ENCODE measurements at regions not wholly inside any gene's neighbourhood (a gene's known extent, or its start where the extent isn't known, plus 50 kb on each side); places are given as distances from the start of the nearest gene placed in this dataset.

GRCh38 chr4:112896609-112897190 lies 152.8 kb upstream of the ANK2 start:
- no peak for DNase-seq

- DNase-seq, result no peak
Observed at GRCh38 chr4:112897543-112897942, 151.9 kb upstream of the ANK2 start.

GRCh38 chr4:112898357-112899141 lies 150.9 kb upstream of the ANK2 start:
- DNase-seq, result no peak

- no peak for DNase-seq
Observed at GRCh38 chr4:112900416-112900815, 149.0 kb upstream of the ANK2 start.

GRCh38 chr4:112901962-112902411 lies 147.5 kb upstream of the ANK2 start:
- DNase-seq, result no peak

GRCh38 chr4:112905728-112906127 lies 143.7 kb upstream of the ANK2 start:
- no peak for DNase-seq

- DNase-seq, result no peak
Observed at GRCh38 chr4:112908511-112908910, 140.9 kb upstream of the ANK2 start.

GRCh38 chr4:112910109-112910736 lies 139.2 kb upstream of the ANK2 start:
- no peak for DNase-seq

GRCh38 chr4:112916868-112917267 lies 132.6 kb upstream of the ANK2 start:
- no peak for DNase-seq

GRCh38 chr4:112923516-112923915 lies 125.9 kb upstream of the ANK2 start:
- no peak for DNase-seq

- DNase-seq, result no peak
Observed at GRCh38 chr4:112926819-112927218, 122.6 kb upstream of the ANK2 start.

- DNase-seq, result no peak
Observed at GRCh38 chr4:112927544-112927943, 121.9 kb upstream of the ANK2 start.

GRCh38 chr4:112931001-112931400 lies 118.5 kb upstream of the ANK2 start:
- DNase-seq, result no peak

- DNase-seq, result no peak
Observed at GRCh38 chr4:112933790-112934189, 115.7 kb upstream of the ANK2 start.

- DNase-seq, result no peak
Observed at GRCh38 chr4:112938461-112939058, 110.9 kb upstream of the ANK2 start.

GRCh38 chr4:112939901-112940300 lies 109.6 kb upstream of the ANK2 start:
- DNase-seq, result no peak

- no peak for DNase-seq
Observed at GRCh38 chr4:112940336-112940735, 109.1 kb upstream of the ANK2 start.

- no peak for DNase-seq
Observed at GRCh38 chr4:112942077-112942476, 107.4 kb upstream of the ANK2 start.

GRCh38 chr4:112942997-112943396 lies 106.5 kb upstream of the ANK2 start:
- no peak for DNase-seq

GRCh38 chr4:112944006-112944405 lies 105.4 kb upstream of the ANK2 start:
- DNase-seq, result no peak

- no peak for DNase-seq
Observed at GRCh38 chr4:112946127-112946526, 103.3 kb upstream of the ANK2 start.

GRCh38 chr4:112947616-112948015 lies 101.8 kb upstream of the ANK2 start:
- DNase-seq, result no peak

- no peak for DNase-seq
Observed at GRCh38 chr4:112951362-112952312, 97.8 kb upstream of the ANK2 start.
